ENCODE measurements at regions not wholly inside any gene's neighbourhood (a gene's known extent, or its start where the extent isn't known, plus 50 kb on each side); places are given as distances from the start of the nearest gene placed in this dataset.

GRCh38 chr10:11388996-11389395 is 222.5 kb downstream of the USP6NL start:
- no peak overlapping the region for H4K91ac ChIP-seq (ENCODE audit: low read depth, low read length, poor library complexity)
- no peak overlapping the region for H3K27ac ChIP-seq (replicated peaks; ENCODE audit: low read length)
- no peak overlapping the region for H3K4me2 ChIP-seq (ENCODE audit: insufficient read depth, low read length, poor library complexity, severe bottlenecking)
- no peak overlapping the region for H3K18ac ChIP-seq (ENCODE audit: low read length)
- no peak overlapping the region for H2BK120ac ChIP-seq (ENCODE audit: low read depth, low read length)
- H2BK5ac ChIP-seq (ENCODE audit: low read length): no peak overlapping the region
- no peak overlapping the region for H3K23ac ChIP-seq (ENCODE audit: low read depth, low read length, poor library complexity)
- H3K79me1 ChIP-seq (ENCODE audit: low read depth, low read length): no peaks in the 10 kb centered on the region
- H2BK15ac ChIP-seq (ENCODE audit: low read length): no peak overlapping the region
- H3K27me3 ChIP-seq (ENCODE audit: control insufficient read depth in 3 of 3, insufficient read depth in 3 of 3, low read depth in 1 of 3, low read length in 3 of 3): peaks cover 0 to 2% (median 0%) of the 10 kb centered on the region in 3 experiments
- no peak overlapping the region for H3K9ac ChIP-seq (ENCODE audit: low read depth, low read length, poor library complexity)
- no CpG with 5 or more reads among the region's 9 CpGs for WGBS, 2 donors (ENCODE audit: extremely low coverage in 2 of 2, insufficient read length in 2 of 2, insufficient replicate concordance in 1 of 2)
- no peak overlapping the region for H3K4me3 ChIP-seq (ENCODE audit: low read length in 2 of 2)
- H3K36me3 ChIP-seq (replicated peaks in 1 of 2; ENCODE audit: control insufficient read depth in 2 of 2, insufficient read depth in 2 of 2, low read length in 2 of 2): no peaks in the 10 kb centered on the region
- DNase-seq (ENCODE audit: low spot score): no peak
- no peak overlapping the region for H2AK5ac ChIP-seq (ENCODE audit: low read depth, low read length)
- no peaks in the 10 kb centered on the region for H3K9me3 ChIP-seq (replicated peaks in 1 of 2; ENCODE audit: control insufficient read depth in 2 of 2, insufficient read depth in 1 of 2, low read depth in 1 of 2, low read length in 2 of 2)
- no peak overlapping the region for H3K14ac ChIP-seq (ENCODE audit: low read length)
- no peak overlapping the region for H4K8ac ChIP-seq (ENCODE audit: low read depth, low read length)
- H3K4ac ChIP-seq (ENCODE audit: low read length): no peak overlapping the region
- H3K4me1 ChIP-seq (ENCODE audit: control insufficient read depth in 2 of 2, insufficient read depth in 1 of 2, low read depth in 1 of 2, low read length in 2 of 2): peaks cover 7 to 10% of the 10 kb centered on the region in 2 donors
- H2AFZ ChIP-seq (ENCODE audit: low read length): no peak overlapping the region
- H2BK12ac ChIP-seq (ENCODE audit: low read length): no peak overlapping the region

- H2AFZ ChIP-seq (ENCODE audit: low read length): peak overlapping the region; percentile 60
These were observed 223.8 kb downstream of the USP6NL start for GRCh38 chr10:11387551-11388222.

GRCh38 chr10:11387044-11387443 is 224.4 kb downstream of the USP6NL start:
- peak overlapping the region; percentile 24 for H2AFZ ChIP-seq (ENCODE audit: low read length)
- H3K23ac ChIP-seq (ENCODE audit: low read depth, low read length, poor library complexity): no peak overlapping the region
- no peak overlapping the region for H2BK120ac ChIP-seq (ENCODE audit: low read depth, low read length)
- H3K14ac ChIP-seq (ENCODE audit: low read length): no peak overlapping the region
- no peaks in the 10 kb centered on the region for H3K36me3 ChIP-seq (replicated peaks in 1 of 2; ENCODE audit: control insufficient read depth in 2 of 2, insufficient read depth in 2 of 2, low read length in 2 of 2)
- no peak overlapping the region for H3K27ac ChIP-seq (replicated peaks; ENCODE audit: low read length)
- peaks cover 0 to 2% (median 0%) of the 10 kb centered on the region in 3 experiments for H3K27me3 ChIP-seq (ENCODE audit: control insufficient read depth in 3 of 3, insufficient read depth in 3 of 3, low read depth in 1 of 3, low read length in 3 of 3)
- H3K9me3 ChIP-seq (replicated peaks in 1 of 2; ENCODE audit: control insufficient read depth in 2 of 2, insufficient read depth in 1 of 2, low read depth in 1 of 2, low read length in 2 of 2): no peaks in the 10 kb centered on the region
- DNase-seq (ENCODE audit: low spot score): no peak
- H3K9ac ChIP-seq (ENCODE audit: low read depth, low read length, poor library complexity): no peak overlapping the region
- peaks cover 7 to 10% of the 10 kb centered on the region in 2 donors for H3K4me1 ChIP-seq (ENCODE audit: control insufficient read depth in 2 of 2, insufficient read depth in 1 of 2, low read depth in 1 of 2, low read length in 2 of 2)
- no peak overlapping the region for H2AK5ac ChIP-seq (ENCODE audit: low read depth, low read length)
- H3K4me3 ChIP-seq (ENCODE audit: low read length in 2 of 2): no peak overlapping the region
- H4K91ac ChIP-seq (ENCODE audit: low read depth, low read length, poor library complexity): no peak overlapping the region
- H2BK12ac ChIP-seq (ENCODE audit: low read length): no peak overlapping the region
- H3K4ac ChIP-seq (ENCODE audit: low read length): no peak overlapping the region
- H3K79me1 ChIP-seq (ENCODE audit: low read depth, low read length): no peaks in the 10 kb centered on the region
- H2BK5ac ChIP-seq (ENCODE audit: low read length): no peak overlapping the region
- no CpG with 5 or more reads among the region's 9 CpGs for whole genome bisulfite sequencing, 2 donors (ENCODE audit: extremely low coverage in 2 of 2, insufficient read length in 2 of 2, insufficient replicate concordance in 1 of 2)
- no peak overlapping the region for H3K4me2 ChIP-seq (ENCODE audit: insufficient read depth, low read length, poor library complexity, severe bottlenecking)
- H2BK15ac ChIP-seq (ENCODE audit: low read length): no peak overlapping the region
- H3K18ac ChIP-seq (ENCODE audit: low read length): no peak overlapping the region
- H4K8ac ChIP-seq (ENCODE audit: low read depth, low read length): no peak overlapping the region

More at GRCh38 chr10:11387551-11388222, 223.8 kb downstream of the USP6NL start:
- Histone ChIP-seq H4K91ac (ENCODE audit: low read depth, low read length, poor library complexity) (no peak overlapping the region), H3K14ac (ENCODE audit: low read length) (no peak overlapping the region), H3K18ac (ENCODE audit: low read length) (no peak overlapping the region), H2BK12ac (ENCODE audit: low read length) (no peak overlapping the region), H3K4me1 (ENCODE audit: control insufficient read depth in 2 of 2, insufficient read depth in 1 of 2, low read depth in 1 of 2, low read length in 2 of 2) (peaks cover 7 to 10% of the 10 kb centered on the region in 2 donors), H3K36me3 (replicated peaks in 1 of 2; ENCODE audit: control insufficient read depth in 2 of 2, insufficient read depth in 2 of 2, low read length in 2 of 2) (no peaks in the 10 kb centered on the region), H3K4ac (ENCODE audit: low read length) (no peak overlapping the region), H3K27ac (replicated peaks; ENCODE audit: low read length) (no peak overlapping the region), H4K8ac (ENCODE audit: low read depth, low read length) (no peak overlapping the region), H2BK5ac (ENCODE audit: low read length) (no peak overlapping the region), H2BK15ac (ENCODE audit: low read length) (no peak overlapping the region), H3K9me3 (replicated peaks in 1 of 2; ENCODE audit: control insufficient read depth in 2 of 2, insufficient read depth in 1 of 2, low read depth in 1 of 2, low read length in 2 of 2) (no peaks in the 10 kb centered on the region), H3K27me3 (ENCODE audit: control insufficient read depth in 3 of 3, insufficient read depth in 3 of 3, low read depth in 1 of 3, low read length in 3 of 3) (peaks cover 0 to 2% (median 0%) of the 10 kb centered on the region in 3 experiments), H3K4me3 (ENCODE audit: low read length in 2 of 2) (no peak overlapping the region), H3K23ac (ENCODE audit: low read depth, low read length, poor library complexity) (no peak overlapping the region), H3K79me1 (ENCODE audit: low read depth, low read length) (no peaks in the 10 kb centered on the region), H2BK120ac (ENCODE audit: low read depth, low read length) (no peak overlapping the region), H2AK5ac (ENCODE audit: low read depth, low read length) (no peak overlapping the region), H3K4me2 (ENCODE audit: insufficient read depth, low read length, poor library complexity, severe bottlenecking) (no peak overlapping the region), H3K9ac (ENCODE audit: low read depth, low read length, poor library complexity) (no peak overlapping the region)
- no peak for DNase-seq (ENCODE audit: low spot score)
- WGBS, 2 donors (ENCODE audit: extremely low coverage in 2 of 2, insufficient read length in 2 of 2, insufficient replicate concordance in 1 of 2): no CpG with 5 or more reads among the region's 10 CpGs

Measured in neuronal stem cell (in vitro differentiated cells).